ENCODE measurements at regions not wholly inside any gene's neighbourhood (a gene's known extent, or its start where the extent isn't known, plus 50 kb on each side); places are given as distances from the start of the nearest gene placed in this dataset.

GRCh38 chr3:71979175-71979574 is 194.2 kb upstream of the PROK2 start:
- H3K36me3 ChIP-seq: no peaks in the 10 kb centered on the region
- no peak for DNase-seq
- in situ Hi-C loops (cut with MboI; ENCODE audit: low sequenced_read_pairs in 4 of 4): no loop called here

GRCh38 chr3:71978150-71978721 is 193.3 kb upstream of the PROK2 start:
- no peak for DNase-seq
- TF ChIP-seq POLR2A (IDR thresholded peaks at IDR 0.05): no peak
- no peak for TF ChIP-seq CTCF (IDR thresholded peaks at IDR 0.05 in 4 of 5, conservative IDR thresholded peaks at IDR 0.05 in 1 of 5)
- no peak overlapping the region for H3K27ac ChIP-seq
- no peaks in the 10 kb centered on the region for H3K4me1 ChIP-seq
- no peaks in the 10 kb centered on the region for H3K9me3 ChIP-seq
- H3K27me3 ChIP-seq: peaks cover 0 to 6% (median 5%) of the 10 kb centered on the region in 3 donors
- no peak overlapping the region for H3K4me3 ChIP-seq
- ATAC-seq: no peak
- intact Hi-C loops (cut with DNase I; ENCODE audit: low total_unique reads) (no loop called here), in situ Hi-C loops (cut with MboI; ENCODE audit: low sequenced_read_pairs in 4 of 4) (no loop called here)
- no peaks in the 10 kb centered on the region for H3K36me3 ChIP-seq

More at GRCh38 chr3:71979175-71979574, 194.2 kb upstream of the PROK2 start:
- no peaks in the 10 kb centered on the region for H3K4me1 ChIP-seq
- no peak for ATAC-seq
- H3K27me3 ChIP-seq: peaks cover 0 to 6% (median 5%) of the 10 kb centered on the region in 3 donors
- no peak overlapping the region for H3K4me3 ChIP-seq
- H3K9me3 ChIP-seq: no peaks in the 10 kb centered on the region
- no peak for TF ChIP-seq CTCF (IDR thresholded peaks at IDR 0.05 in 4 of 5, conservative IDR thresholded peaks at IDR 0.05 in 1 of 5)
- TF ChIP-seq POLR2A (IDR thresholded peaks at IDR 0.05): no peak
- intact Hi-C loops (cut with DNase I; ENCODE audit: low total_unique reads): no loop called here
- no peak overlapping the region for H3K27ac ChIP-seq

- Histone ChIP-seq H3K9me3 (no peaks in the 10 kb centered on the region), H3K4me3 (no peak overlapping the region), H3K27ac (no peak overlapping the region), H3K27me3 (peaks cover 0 to 6% (median 5%) of the 10 kb centered on the region in 3 donors), H3K36me3 (no peaks in the 10 kb centered on the region), H3K4me1 (no peaks in the 10 kb centered on the region)
- in situ Hi-C loops (cut with MboI; ENCODE audit: low sequenced_read_pairs in 4 of 4) (no loop called here), intact Hi-C loops (cut with DNase I; ENCODE audit: low total_unique reads) (no loop called here)
- TF ChIP-seq CTCF (IDR thresholded peaks at IDR 0.05 in 4 of 5, conservative IDR thresholded peaks at IDR 0.05 in 1 of 5): no peak
- TF ChIP-seq POLR2A (IDR thresholded peaks at IDR 0.05): no peak
- ATAC-seq: no peak
- DNase-seq: no peak
Observed at GRCh38 chr3:71977525-71977924, 192.6 kb upstream of the PROK2 start.

- no peaks in the 10 kb centered on the region for H3K9me3 ChIP-seq
- no peak for ATAC-seq
- no peaks in the 10 kb centered on the region for H3K4me1 ChIP-seq
- intact Hi-C loops (cut with DNase I; ENCODE audit: low total_unique reads): no loop called here
- no peak overlapping the region for H3K4me3 ChIP-seq
- H3K36me3 ChIP-seq: no peaks in the 10 kb centered on the region
- no peak for DNase-seq
- H3K27ac ChIP-seq: no peak overlapping the region
- in situ Hi-C loops (cut with MboI; ENCODE audit: low sequenced_read_pairs in 4 of 4): no loop called here
- TF ChIP-seq POLR2A (IDR thresholded peaks at IDR 0.05) (no peak), CTCF (IDR thresholded peaks at IDR 0.05 in 4 of 5, conservative IDR thresholded peaks at IDR 0.05 in 1 of 5) (no peak)
- peaks cover 0 to 5% (median 3%) of the 10 kb centered on the region in 3 donors for H3K27me3 ChIP-seq
Observed at GRCh38 chr3:71975573-71975972, 190.6 kb upstream of the PROK2 start.

GRCh38 chr3:71974786-71975185 is 189.8 kb upstream of the PROK2 start:
- TF ChIP-seq POLR2A (IDR thresholded peaks at IDR 0.05): no peak
- DNase-seq (no peak), ATAC-seq (no peak)
- Histone ChIP-seq H3K9me3 (no peaks in the 10 kb centered on the region), H3K36me3 (no peaks in the 10 kb centered on the region), H3K4me3 (no peak overlapping the region), H3K27ac (no peak overlapping the region), H3K4me1 (no peaks in the 10 kb centered on the region), H3K27me3 (peaks cover 0 to 5% (median 3%) of the 10 kb centered on the region in 3 donors)
- in situ Hi-C loops (cut with MboI; ENCODE audit: low sequenced_read_pairs in 4 of 4) (loop anchor here in 2 of 4 donors (25.0 kb wide), 2 partner anchors 838 to 1113 kb away; no protein-coding TSS in a partner anchor), intact Hi-C loops (cut with DNase I; ENCODE audit: low total_unique reads) (no loop called here)

Measured in gastrocnemius medialis (tissue), 4 donors.